H7 (cell line): ENCODE measurements at regions not wholly inside any gene's neighbourhood (a gene's known extent, or its start where the extent isn't known, plus 50 kb on each side); places are given as distances from the start of the nearest gene placed in this dataset.

Experiments used
- DNase-seq: peaks from one replicate; pipeline ENCODE4 v3.0.0; 2012
- H3K27me3 ChIP-seq: 2 replicates; pipeline ENCODE4 v1.6.0; 2011; ENCODE audit warnings: mild to moderate bottlenecking, low read length; ENCODE audit not compliant: control insufficient read depth, insufficient read depth
- H3K36me3 ChIP-seq: replicated peaks from 2 replicates; pipeline ENCODE4 v1.5.1; 2011; ENCODE audit warnings: low read length; ENCODE audit not compliant: control insufficient read depth, insufficient read depth
- H3K4me3 ChIP-seq: 2 replicates; pipeline ENCODE4 v1.5.1; 2011; ENCODE audit warnings: low read depth, mild to moderate bottlenecking, control low read depth, low read length, moderate library complexity; ENCODE audit not compliant: insufficient read depth

DNA sequence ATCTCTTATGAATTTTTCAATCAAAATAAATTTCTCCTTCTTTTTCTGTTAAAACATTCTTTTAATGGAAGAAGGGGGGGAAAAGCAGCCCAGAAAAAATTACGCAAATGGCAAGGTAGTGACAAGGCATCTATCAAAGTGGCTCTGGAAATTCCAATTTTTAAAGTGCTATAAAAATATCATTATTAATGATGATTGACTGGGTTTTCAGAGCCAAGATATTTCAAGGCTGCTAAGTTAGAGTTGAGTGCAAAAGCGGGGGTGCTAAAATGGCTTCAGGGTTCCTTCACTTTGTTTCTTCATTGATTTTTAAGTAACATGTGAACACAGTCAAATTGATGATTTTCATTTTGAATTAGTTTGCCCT is 171.6 kb upstream of the CITED2 start:
- no peak overlapping the region for H3K4me3 ChIP-seq

DNA sequence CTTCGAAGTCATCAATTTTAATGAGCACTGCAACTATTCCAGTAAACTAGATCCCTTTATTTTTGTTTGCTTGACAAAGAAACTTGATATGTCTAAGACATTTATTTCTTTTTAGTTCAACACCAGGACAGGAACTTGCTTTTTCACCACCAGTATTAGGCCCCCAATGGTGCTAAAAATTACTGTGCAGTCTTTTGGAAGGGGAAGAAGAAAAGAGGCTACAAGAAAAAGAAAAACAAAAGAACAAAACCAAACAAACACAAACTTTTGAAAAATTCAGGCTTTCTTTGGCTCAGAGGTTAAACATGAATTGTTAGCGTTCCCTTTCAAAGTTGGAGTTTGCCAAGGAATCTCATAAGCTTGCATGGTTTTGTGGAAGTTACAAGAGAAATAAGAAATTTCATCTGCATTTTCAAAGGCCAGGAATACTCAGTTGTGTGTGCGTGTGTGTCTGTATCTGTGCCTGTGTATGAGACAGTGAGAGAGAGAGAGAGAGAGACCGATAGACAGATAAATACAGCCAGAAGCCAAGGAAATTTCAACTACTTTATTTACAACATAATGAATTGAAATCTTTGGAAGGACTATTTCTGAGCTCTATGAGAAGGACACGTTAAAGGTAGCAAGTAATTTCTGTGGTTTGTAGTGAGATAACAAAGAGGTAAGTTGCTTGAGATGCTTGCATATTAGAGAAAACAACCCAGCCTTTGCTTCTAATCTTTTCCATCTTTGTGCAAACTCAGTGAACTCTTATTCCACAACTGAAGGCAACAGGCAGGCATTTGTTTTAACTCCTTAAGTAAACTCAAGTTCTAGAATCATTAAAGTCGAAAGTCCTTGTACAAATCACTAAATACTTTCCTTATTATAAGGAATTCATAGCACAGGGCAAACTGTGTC is 171.0 kb upstream of the CITED2 start:
- DNase-seq: no peak
- H3K36me3 ChIP-seq: no peaks in the 10 kb centered on the region
- no peak overlapping the region for H3K4me3 ChIP-seq
- H3K27me3 ChIP-seq: no peaks in the 10 kb centered on the region

More for the DNA sequence above, 171.6 kb upstream of the CITED2 start:
- no peaks in the 10 kb centered on the region for H3K27me3 ChIP-seq
- no peak for DNase-seq
- H3K36me3 ChIP-seq: no peaks in the 10 kb centered on the region

DNA sequence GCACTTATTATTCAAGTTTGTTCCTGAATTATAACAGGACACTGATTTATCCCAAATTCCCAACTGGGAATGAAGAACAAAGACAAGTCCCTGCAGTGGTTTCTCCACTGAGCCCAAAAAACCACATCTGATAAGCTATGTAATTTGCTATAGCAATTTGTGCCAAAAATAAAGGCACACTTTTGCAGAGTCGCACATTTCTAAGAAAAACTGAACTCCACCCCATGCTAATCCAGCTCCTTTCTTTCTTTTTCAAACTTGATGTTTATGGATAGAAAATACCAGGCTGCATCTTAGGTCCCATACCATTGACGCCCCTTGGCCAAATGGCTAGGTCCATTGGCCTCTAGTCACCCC is 170.2 kb upstream of the CITED2 start:
- Histone ChIP-seq H3K36me3 (no peaks in the 10 kb centered on the region), H3K4me3 (no peak overlapping the region), H3K27me3 (no peaks in the 10 kb centered on the region)
- no peak for DNase-seq

DNA sequence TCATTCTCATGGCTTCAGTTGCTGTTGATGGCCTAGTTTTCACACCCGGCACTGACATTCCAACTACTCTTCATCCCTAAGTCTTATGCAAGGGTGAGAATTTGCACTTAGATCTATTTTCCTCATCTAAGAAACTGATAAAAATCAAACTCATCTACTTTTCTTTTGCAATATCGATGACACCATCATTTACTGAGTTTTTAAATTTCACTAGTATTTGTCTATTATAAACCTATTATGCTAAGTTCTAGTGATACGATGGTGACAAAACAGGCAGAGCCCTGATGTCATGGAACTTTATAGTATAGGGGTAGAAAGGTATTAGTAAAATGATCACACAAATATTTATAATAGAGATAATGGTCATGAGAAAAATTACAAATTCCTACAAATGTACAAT is 167.9 kb upstream of the CITED2 start:
- Histone ChIP-seq H3K36me3 (no peaks in the 10 kb centered on the region), H3K27me3 (no peaks in the 10 kb centered on the region), H3K4me3 (no peak overlapping the region)
- DNase-seq: peak; percentile 28

DNA sequence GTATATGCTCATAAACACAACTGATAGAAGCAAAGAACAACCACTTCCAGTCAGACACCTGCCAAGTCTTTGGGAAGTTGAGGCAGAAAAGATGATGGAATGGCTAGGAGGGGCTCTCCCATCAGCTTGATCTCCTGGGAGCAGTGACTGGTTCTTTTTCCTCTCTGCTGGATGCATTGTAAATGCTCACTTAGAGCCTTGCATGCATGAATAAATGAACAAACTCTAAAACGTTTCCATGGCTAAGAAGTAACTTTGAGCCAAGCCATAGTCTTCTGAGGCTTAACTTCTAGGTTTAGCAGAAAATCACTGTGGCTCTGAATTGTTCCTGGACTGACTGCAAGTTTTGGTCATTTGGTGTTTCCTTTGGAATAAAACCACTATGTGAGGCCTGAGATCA is 166.4 kb upstream of the CITED2 start:
- no peaks in the 10 kb centered on the region for H3K27me3 ChIP-seq
- no peak overlapping the region for H3K4me3 ChIP-seq
- DNase-seq: no peak
- H3K36me3 ChIP-seq: no peaks in the 10 kb centered on the region

DNA sequence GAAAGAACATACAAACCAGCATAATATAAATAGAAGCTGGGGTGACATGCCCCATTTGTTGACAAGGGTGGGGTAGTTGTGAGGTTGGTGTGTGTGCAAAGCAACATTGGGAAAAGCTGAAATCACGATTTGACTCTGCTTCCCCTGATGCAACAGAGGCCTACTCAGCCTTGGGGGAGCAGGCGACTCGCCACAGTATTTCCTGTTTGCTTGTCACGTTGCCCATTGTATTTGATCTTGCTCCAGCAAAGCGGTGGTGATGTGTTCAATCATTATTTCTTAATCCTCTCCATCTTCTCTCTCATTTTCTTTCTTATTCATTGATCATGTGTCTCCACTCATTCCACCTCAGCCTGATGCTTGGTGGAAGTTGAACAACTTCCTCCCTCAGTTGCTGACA is 165.8 kb upstream of the CITED2 start:
- no peaks in the 10 kb centered on the region for H3K36me3 ChIP-seq
- DNase-seq: no peak

DNA sequence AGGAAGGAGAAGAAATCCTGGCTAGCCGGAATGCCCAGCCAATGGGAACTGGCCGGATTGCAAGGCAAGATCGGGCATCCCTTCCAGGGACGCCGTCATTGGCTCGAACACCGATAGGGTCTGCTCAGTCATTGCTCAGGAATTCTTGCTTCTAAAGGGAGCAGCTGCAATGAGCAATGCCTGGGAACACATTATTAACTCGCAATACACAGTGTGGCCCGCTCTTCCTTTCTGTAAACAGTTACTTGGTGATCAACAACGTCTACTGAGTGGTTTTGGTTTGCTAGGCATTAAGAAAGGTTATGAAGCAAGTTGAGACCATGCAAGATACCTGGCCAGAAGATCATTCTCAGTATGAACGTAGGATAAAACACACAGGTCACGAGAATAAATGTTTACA is 165.4 kb upstream of the CITED2 start:
- no peak overlapping the region for H3K4me3 ChIP-seq
- no peaks in the 10 kb centered on the region for H3K27me3 ChIP-seq
- no peaks in the 10 kb centered on the region for H3K36me3 ChIP-seq
- DNase-seq: no peak

More for the DNA sequence above, 165.8 kb upstream of the CITED2 start:
- Histone ChIP-seq H3K4me3 (no peak overlapping the region), H3K27me3 (no peaks in the 10 kb centered on the region)

DNA sequence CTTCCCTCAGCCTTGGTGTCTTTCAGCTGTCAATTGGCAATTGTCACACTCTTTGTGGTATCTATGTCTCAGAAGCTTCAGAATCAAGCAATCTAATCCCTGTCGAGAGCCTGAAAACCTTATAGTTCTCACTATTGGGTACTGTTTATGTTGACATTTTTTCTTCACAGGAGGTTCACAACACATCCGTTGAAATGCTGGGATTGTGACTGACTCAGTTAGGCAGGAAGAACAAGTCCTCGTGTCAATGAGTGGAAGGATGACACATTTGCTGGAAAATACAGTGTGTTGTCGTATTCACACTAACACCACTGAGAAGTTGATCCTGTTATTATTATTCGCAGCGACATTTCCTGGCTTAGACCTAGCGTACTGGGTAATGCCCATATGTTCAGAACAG is 163.9 kb upstream of the CITED2 start:
- H3K27me3 ChIP-seq: no peaks in the 10 kb centered on the region
- no peak for DNase-seq

DNA sequence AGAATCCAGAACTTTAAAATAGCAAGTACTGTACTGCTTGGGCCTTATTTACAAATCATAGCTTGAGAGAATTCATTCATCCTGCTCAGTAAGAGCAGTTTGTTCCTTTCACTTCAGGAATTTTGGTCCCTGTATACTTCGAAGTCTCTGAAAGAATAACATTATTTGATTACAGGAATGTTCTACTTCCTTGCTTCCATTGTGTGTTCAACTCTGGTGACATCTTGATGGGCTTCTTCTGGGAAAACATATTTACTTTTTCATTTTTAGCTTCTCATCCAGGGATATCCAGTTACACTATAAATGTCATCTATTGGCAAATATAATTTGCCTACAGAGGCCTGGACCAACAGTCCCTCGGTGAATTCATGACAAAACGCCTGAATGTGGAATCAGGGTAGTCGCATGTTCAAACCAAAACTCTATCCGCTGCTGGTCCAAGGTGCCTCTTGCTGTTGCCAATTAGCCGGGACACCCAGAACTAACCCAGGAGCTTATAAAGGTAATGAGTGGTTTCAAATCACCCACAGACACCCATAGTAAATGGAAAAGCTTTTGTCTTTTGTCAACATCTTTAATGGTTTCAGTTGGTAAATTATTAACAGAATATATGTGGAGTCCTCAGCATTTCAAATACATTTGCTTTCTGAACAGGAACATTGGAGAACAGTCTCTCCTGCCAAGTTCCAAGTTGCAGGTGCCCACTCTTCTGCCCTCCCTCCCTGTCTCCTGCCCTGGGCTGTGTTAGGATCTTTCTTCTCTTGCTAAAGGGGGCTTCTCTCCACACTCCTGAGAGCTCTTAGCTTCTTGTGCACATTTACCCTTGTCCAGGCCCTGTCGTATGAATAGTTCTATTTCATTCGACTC is 162.5 kb upstream of the CITED2 start:
- no peak for DNase-seq
- H3K36me3 ChIP-seq: no peaks in the 10 kb centered on the region
- no peaks in the 10 kb centered on the region for H3K27me3 ChIP-seq
- no peak overlapping the region for H3K4me3 ChIP-seq

More for the DNA sequence above, 163.9 kb upstream of the CITED2 start:
- H3K4me3 ChIP-seq: no peak overlapping the region
- H3K36me3 ChIP-seq: no peaks in the 10 kb centered on the region

DNA sequence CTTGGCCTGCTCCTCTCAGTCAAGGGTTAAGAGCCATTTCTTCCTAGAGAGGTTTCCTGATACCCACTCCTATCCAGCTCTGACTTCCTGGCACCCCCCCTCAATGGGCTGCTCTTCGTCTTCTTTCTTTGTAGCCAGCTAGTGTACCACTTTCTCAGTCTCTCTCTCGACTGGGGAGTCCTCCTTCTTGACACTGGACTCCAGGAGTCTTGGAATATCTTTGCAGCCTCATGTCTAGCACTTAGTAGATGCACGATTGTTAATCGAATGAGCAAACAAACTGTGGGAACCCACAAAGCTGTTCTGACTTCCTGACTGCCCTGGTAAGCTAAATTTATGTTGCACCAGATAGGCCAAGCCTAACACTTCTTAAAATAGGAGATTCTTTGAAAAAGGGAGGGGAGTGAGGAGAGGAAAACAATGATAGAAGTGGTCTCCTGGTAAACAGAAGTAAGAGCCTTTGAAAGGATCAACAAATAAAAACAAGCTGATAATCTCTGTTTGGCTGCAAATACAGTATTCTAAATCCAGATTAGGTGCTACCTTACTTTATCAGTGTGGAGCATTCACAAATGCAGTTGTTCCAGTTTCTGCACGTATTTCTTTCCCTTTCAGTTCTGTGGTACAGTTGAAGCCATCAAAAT is 160.1 kb upstream of the CITED2 start:
- Histone ChIP-seq H3K4me3 (no peak overlapping the region), H3K36me3 (no peaks in the 10 kb centered on the region), H3K27me3 (no peaks in the 10 kb centered on the region)
- DNase-seq: no peak

DNA sequence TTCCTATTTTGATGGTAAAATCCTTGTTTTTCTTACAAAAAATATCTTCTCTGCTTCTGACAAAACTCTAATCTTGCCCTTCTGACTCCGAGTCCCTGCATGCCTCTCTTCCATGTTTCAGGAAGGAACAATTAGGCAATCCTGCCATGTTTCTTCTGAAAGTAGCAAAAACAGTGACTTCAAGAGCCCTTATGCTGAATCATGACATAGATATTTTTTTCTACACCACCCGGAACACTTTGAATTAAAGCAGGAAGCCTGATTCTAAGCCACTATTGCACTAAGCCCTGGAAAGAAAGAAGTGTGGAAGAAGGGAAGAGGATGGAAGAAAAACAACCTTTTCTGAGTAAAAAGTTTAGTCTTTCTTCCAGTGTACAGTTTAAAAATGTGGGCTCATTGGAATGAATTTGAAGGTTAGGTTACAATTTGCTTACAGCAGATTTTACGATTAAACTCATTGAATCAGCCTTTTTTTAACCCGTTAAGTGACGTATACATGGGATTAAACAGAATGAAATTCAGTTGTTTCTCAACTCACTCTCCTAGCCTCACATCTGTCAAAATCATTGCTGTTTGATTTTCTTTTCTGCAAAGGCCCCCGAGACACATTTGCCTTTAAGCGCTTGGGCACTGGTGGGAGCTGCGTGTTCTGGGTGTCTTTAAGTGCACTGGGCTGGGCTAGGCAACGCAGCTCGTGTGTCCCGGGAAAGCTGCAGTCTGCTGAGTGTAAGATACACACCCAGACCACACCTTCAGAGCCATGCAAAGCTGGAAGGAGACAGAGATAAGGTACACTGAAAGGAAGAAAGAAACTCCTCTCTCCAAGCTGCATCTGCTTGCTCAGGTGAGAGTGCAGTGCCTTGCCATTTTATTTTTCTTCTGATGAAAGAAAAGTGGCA is 159.4 kb upstream of the CITED2 start:
- Histone ChIP-seq H3K36me3 (no peaks in the 10 kb centered on the region), H3K27me3 (no peaks in the 10 kb centered on the region), H3K4me3 (no peak overlapping the region)
- DNase-seq: no peak

DNA sequence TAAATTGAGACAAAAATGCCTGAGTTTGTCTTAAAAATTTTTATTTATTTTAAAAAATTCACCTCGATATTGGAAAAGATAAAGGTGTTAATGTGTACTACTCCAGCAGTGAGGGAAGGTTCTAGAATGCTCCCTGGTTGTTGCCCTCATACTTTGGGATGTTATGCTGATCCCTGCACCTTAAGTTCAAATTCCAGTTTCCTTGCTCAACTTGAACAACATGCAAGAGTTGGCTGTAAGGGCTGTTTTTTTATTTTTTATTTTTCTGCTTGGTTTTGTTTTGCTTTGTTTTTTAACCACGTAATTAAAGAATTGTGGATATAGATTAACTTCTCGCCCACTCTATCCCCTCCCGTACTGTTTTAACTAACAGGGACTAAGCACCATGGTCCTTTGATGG is 158.7 kb upstream of the CITED2 start:
- Histone ChIP-seq H3K27me3 (no peaks in the 10 kb centered on the region), H3K36me3 (no peaks in the 10 kb centered on the region), H3K4me3 (no peak overlapping the region)
- no peak for DNase-seq

DNA sequence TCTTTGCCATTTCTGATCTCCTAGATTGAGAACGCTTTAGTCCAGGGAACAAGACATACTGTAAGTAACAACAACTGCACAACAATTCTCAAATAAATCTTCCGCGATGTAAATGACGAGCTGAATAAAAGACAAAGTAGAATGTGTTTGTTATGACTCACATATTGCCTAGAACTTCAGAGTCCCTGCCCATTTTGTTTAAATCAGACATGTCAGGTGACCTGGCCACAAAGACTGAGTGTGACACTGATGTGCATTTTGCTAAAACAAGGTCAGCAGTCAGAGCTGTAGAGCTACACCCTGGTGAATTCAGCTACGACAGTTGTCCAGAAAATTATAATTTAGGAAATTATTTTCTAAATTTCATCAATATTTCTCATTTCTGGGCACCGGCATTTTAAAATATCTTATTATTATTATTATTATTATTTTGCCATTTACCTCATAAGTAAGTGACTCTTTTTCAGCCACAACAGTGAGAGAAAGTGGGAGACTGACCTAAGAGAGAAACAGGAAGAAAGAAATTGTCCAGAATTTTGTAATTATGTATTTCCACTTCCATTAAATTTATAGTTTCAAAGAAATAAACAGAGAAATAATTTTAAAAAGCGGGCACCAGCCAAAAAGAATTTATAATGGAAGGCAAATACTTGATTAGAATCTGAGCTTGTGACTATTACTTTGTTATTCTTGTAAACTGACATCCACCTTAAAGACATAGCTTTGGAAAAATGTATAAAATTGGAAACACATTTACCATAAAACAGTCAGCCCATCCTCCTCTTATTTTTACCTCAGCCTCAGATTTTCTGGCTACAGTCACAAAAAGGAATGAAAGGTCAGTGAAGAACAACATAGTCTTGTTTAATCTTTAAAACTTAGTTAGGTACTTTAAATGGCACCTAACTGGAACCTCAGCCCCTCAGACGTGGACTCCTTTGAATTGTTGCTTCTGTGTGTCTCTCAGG is 157.0 kb upstream of the CITED2 start:
- no peaks in the 10 kb centered on the region for H3K36me3 ChIP-seq
- no peaks in the 10 kb centered on the region for H3K27me3 ChIP-seq
- H3K4me3 ChIP-seq: no peak overlapping the region
- DNase-seq: no peak
